ENCODE measurements at regions not wholly inside any gene's neighbourhood (a gene's known extent, or its start where the extent isn't known, plus 50 kb on each side); places are given as distances from the start of the nearest gene placed in this dataset.

DNA sequence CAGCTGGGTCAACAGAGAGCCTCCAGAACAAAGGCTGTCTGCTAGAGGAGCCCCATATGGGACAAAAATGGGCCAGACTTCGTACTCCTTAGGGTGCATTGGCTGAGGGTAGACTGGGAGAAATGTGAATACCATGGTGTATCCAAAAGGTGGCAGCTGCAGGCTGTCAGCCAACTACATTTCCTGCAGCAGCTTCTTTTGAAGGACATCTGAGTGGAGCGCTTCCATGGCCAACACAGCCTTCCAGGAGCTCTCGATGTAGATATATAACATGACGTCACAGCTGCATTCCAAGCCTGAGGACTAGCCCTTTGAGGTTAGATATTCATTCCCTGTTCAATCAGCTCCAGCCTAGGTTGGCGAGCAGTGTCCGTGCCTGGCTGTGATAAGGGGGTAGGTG is 107.7 kb downstream of the MAB21L3 start:
- Histone ChIP-seq H3K56ac (ENCODE audit: insufficient read length, low read depth, low read length) (no peak overlapping the region), H3K23me2 (ENCODE audit: insufficient read length, low read depth, low read length, poor library complexity, severe bottlenecking) (no peaks in the 10 kb centered on the region), H4K20me1 (ENCODE audit: control insufficient read depth, insufficient read depth, insufficient read length) (no peaks in the 10 kb centered on the region), H3K9ac (ENCODE audit: extremely low read depth, insufficient read length, low read length) (no peak overlapping the region), H2BK120ac (ENCODE audit: low read depth, low read length, poor library complexity, severe bottlenecking) (no peak overlapping the region), H3K79me1 (ENCODE audit: insufficient read depth, low read depth, low read length, poor library complexity, severe bottlenecking) (no peaks in the 10 kb centered on the region), H3K23ac (ENCODE audit: insufficient read length, low read depth, low read length) (no peak overlapping the region), H2AK5ac (ENCODE audit: insufficient read length, low read length) (no peak overlapping the region), H3K18ac (ENCODE audit: insufficient read length, low read depth, low read length) (no peak overlapping the region), H2BK15ac (ENCODE audit: low read depth, low read length) (no peak overlapping the region), H3K14ac (ENCODE audit: insufficient read depth, low read length) (no peak overlapping the region), H4K8ac (replicated peaks; ENCODE audit: insufficient read length, low read depth, low read length) (no peak overlapping the region), H3T11ph (ENCODE audit: low read length) (no peak overlapping the region), H2BK5ac (ENCODE audit: insufficient read length, low read length) (no peak overlapping the region), H3K27me3 (ENCODE audit: insufficient read depth, low read length) (no peaks in the 10 kb centered on the region), H4K5ac (ENCODE audit: insufficient read length, low read depth, low read length) (no peak overlapping the region), H3K27ac (ENCODE audit: insufficient read length, low read depth, low read length) (no peak overlapping the region), H3K4me1 (ENCODE audit: insufficient read depth, low read length) (no peaks in the 10 kb centered on the region), H3K79me2 (ENCODE audit: insufficient read depth, low read length) (no peaks in the 10 kb centered on the region), H3K4ac (ENCODE audit: low read depth, low read length) (no peak overlapping the region), H4K91ac (ENCODE audit: insufficient read length, low read depth, low read length) (no peak overlapping the region), H3K4me2 (ENCODE audit: insufficient read depth, insufficient read length, low read length) (no peak overlapping the region), H2BK12ac (ENCODE audit: insufficient read length, low read depth, low read length) (no peak overlapping the region), H2AFZ (ENCODE audit: low read length) (no peak overlapping the region), H3K9me3 (ENCODE audit: control insufficient read depth, low read depth, low read length) (no peaks in the 10 kb centered on the region), H2BK20ac (ENCODE audit: low read depth, low read length, poor library complexity, severe bottlenecking) (no peak overlapping the region)
- no peak overlapping the region for H3K4me3 Mint-ChIP-seq
- H3K4me1 Mint-ChIP-seq: peaks cover 6 to 9% of the 10 kb centered on the region in 2 experiments
- H3K36me3 Mint-ChIP-seq (ENCODE audit: insufficient read depth in 1 of 3, low read depth in 3 of 3): no peaks in the 10 kb centered on the region
- peaks cover 1% of the 10 kb centered on the region; the same call in 1 of the 2 replicates for H3K27me3 Mint-ChIP-seq (ENCODE audit: low read depth)
- no peak for DNase-seq
- WGBS (ENCODE audit: extremely low coverage, insufficient read length, low lambda C conversion rate): no CpG with 5 or more reads among the region's 6 CpGs
- H3K27ac Mint-ChIP-seq: no peak overlapping the region
- H3K9me3 Mint-ChIP-seq: no peaks in the 10 kb centered on the region
- TF ChIP-seq, protein P1, sequence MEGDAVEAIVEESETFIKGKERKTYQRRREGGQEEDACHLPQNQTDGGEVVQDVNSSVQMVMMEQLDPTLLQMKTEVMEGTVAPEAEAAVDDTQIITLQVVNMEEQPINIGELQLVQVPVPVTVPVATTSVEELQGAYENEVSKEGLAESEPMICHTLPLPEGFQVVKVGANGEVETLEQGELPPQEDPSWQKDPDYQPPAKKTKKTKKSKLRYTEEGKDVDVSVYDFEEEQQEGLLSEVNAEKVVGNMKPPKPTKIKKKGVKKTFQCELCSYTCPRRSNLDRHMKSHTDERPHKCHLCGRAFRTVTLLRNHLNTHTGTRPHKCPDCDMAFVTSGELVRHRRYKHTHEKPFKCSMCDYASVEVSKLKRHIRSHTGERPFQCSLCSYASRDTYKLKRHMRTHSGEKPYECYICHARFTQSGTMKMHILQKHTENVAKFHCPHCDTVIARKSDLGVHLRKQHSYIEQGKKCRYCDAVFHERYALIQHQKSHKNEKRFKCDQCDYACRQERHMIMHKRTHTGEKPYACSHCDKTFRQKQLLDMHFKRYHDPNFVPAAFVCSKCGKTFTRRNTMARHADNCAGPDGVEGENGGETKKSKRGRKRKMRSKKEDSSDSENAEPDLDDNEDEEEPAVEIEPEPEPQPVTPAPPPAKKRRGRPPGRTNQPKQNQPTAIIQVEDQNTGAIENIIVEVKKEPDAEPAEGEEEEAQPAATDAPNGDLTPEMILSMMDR (conservative IDR thresholded peaks at IDR 0.05): no peak
